ENCODE measurements at regions not wholly inside any gene's neighbourhood (a gene's known extent, or its start where the extent isn't known, plus 50 kb on each side); places are given as distances from the start of the nearest gene placed in this dataset.

GRCh38 chr16:63804126-63804525 lies 1317.7 kb downstream of the CDH11 start:
- no peak for TF ChIP-seq POLR2AphosphoS5 (IDR thresholded peaks at IDR 0.05)
- TF ChIP-seq, protein P1, sequence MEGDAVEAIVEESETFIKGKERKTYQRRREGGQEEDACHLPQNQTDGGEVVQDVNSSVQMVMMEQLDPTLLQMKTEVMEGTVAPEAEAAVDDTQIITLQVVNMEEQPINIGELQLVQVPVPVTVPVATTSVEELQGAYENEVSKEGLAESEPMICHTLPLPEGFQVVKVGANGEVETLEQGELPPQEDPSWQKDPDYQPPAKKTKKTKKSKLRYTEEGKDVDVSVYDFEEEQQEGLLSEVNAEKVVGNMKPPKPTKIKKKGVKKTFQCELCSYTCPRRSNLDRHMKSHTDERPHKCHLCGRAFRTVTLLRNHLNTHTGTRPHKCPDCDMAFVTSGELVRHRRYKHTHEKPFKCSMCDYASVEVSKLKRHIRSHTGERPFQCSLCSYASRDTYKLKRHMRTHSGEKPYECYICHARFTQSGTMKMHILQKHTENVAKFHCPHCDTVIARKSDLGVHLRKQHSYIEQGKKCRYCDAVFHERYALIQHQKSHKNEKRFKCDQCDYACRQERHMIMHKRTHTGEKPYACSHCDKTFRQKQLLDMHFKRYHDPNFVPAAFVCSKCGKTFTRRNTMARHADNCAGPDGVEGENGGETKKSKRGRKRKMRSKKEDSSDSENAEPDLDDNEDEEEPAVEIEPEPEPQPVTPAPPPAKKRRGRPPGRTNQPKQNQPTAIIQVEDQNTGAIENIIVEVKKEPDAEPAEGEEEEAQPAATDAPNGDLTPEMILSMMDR (IDR thresholded peaks at IDR 0.05) = no peak
